Duodenal mucosa (tissue), 2 donors: ENCODE measurements at regions not wholly inside any gene's neighbourhood (a gene's known extent, or its start where the extent isn't known, plus 50 kb on each side); places are given as distances from the start of the nearest gene placed in this dataset.
A peak's percentile ranks its signal among the peaks of the same experiment; 100 is the strongest.

Experiments used
- H3K27ac ChIP-seq: one replicate; pipeline ENCODE4 v1.7.0; 2013; ENCODE audit warnings: low read depth, low read length
- H3K27me3 ChIP-seq, 2 donors: one replicate each; pipeline ENCODE4 v1.7.0; 2013; ENCODE audit warnings: low read length in 2 of 2, control low read depth in 1 of 2; ENCODE audit not compliant: insufficient read depth in 2 of 2, control insufficient read depth in 1 of 2
- H3K36me3 ChIP-seq, 2 donors: one replicate each; pipeline ENCODE4 v1.7.0; 2013; ENCODE audit warnings: low read length in 2 of 2, control low read depth in 1 of 2; ENCODE audit not compliant: insufficient read depth in 2 of 2, control insufficient read depth in 1 of 2
- H3K4me1 ChIP-seq, 2 donors: one replicate each; pipeline ENCODE4 v1.7.0; 2013; ENCODE audit warnings: low read length in 2 of 2, control low read depth in 1 of 2; ENCODE audit not compliant: insufficient read depth in 2 of 2, control insufficient read depth in 1 of 2
- H3K4me3 ChIP-seq, 2 donors: one replicate each; pipeline ENCODE4 v1.7.0; 2013; ENCODE audit warnings: low read length in 2 of 2, low read depth in 1 of 2
- H3K9ac ChIP-seq, 2 donors: one replicate each; pipeline ENCODE4 v1.7.0; 2013; ENCODE audit warnings: low read length in 2 of 2, low read depth in 1 of 2
- H3K9me3 ChIP-seq, 2 donors: one replicate each; pipeline ENCODE4 v1.7.0; 2013; ENCODE audit warnings: low read length in 2 of 2, control low read depth in 1 of 2; ENCODE audit not compliant: control insufficient read depth in 1 of 2

- Histone ChIP-seq H3K27me3 (no peaks in the 10 kb centered on the region), H3K4me1 (peaks cover 6 to 14% of the 10 kb centered on the region in 2 donors), H3K27ac (no peak overlapping the region), H3K9me3 (no peaks in the 10 kb centered on the region), H3K4me3 (no peak overlapping the region), H3K36me3 (no peaks in the 10 kb centered on the region), H3K9ac (no peak overlapping the region)
Observed at GRCh38 chr2:23019476-23019875, 365.5 kb upstream of the KLHL29 start.

GRCh38 chr2:23020659-23021058, 364.3 kb upstream of the KLHL29 start:
- no peak overlapping the region for H3K4me3 ChIP-seq
- H3K27ac ChIP-seq = no peak overlapping the region
- H3K9ac ChIP-seq = no peak overlapping the region
- H3K36me3 ChIP-seq = no peaks in the 10 kb centered on the region
- no peaks in the 10 kb centered on the region for H3K27me3 ChIP-seq
- H3K4me1 ChIP-seq = peaks cover 6 to 14% of the 10 kb centered on the region in 2 donors
- no peaks in the 10 kb centered on the region for H3K9me3 ChIP-seq

GRCh38 chr2:23021311-23022120, 363.5 kb upstream of the KLHL29 start:
- Histone ChIP-seq H3K27me3 (no peaks in the 10 kb centered on the region), H3K9ac (no peak overlapping the region), H3K4me1 (peaks cover 6 to 10% of the 10 kb centered on the region in 2 donors), H3K27ac (no peak overlapping the region), H3K9me3 (no peaks in the 10 kb centered on the region), H3K36me3 (no peaks in the 10 kb centered on the region), H3K4me3 (no peak overlapping the region)

GRCh38 chr2:23023722-23024121, 361.3 kb upstream of the KLHL29 start:
- Histone ChIP-seq H3K27me3 (no peaks in the 10 kb centered on the region), H3K9me3 (no peaks in the 10 kb centered on the region), H3K4me3 (no peak overlapping the region), H3K36me3 (no peaks in the 10 kb centered on the region), H3K4me1 (peaks cover 21 to 24% of the 10 kb centered on the region in 2 donors), H3K27ac (no peak overlapping the region), H3K9ac (no peak overlapping the region)

- no peaks in the 10 kb centered on the region for H3K27me3 ChIP-seq
- H3K4me3 ChIP-seq = no peak overlapping the region
- H3K27ac ChIP-seq = no peak overlapping the region
- peaks cover 30% of the 10 kb centered on the region in 2 donors for H3K4me1 ChIP-seq
- no peaks in the 10 kb centered on the region for H3K36me3 ChIP-seq
- peaks cover 0 to 2% of the 10 kb centered on the region in 2 donors for H3K9me3 ChIP-seq
- H3K9ac ChIP-seq = no peak overlapping the region
Observed at GRCh38 chr2:23026671-23027070, 358.3 kb upstream of the KLHL29 start.

GRCh38 chr2:23027396-23027795, 357.6 kb upstream of the KLHL29 start:
- H3K4me1 ChIP-seq = peaks cover 30% of the 10 kb centered on the region in 2 donors
- H3K9ac ChIP-seq = no peak overlapping the region
- H3K27ac ChIP-seq = no peak overlapping the region
- H3K36me3 ChIP-seq = no peaks in the 10 kb centered on the region
- H3K27me3 ChIP-seq = no peaks in the 10 kb centered on the region
- peaks cover 0 to 2% of the 10 kb centered on the region in 2 donors for H3K9me3 ChIP-seq
- peak overlapping the region; percentile 18 to 29 for H3K4me3 ChIP-seq

GRCh38 chr2:23028106-23028505, 356.9 kb upstream of the KLHL29 start:
- Histone ChIP-seq H3K4me3 (peak overlapping the region in 1 of 2 donors; percentile 18), H3K36me3 (no peaks in the 10 kb centered on the region), H3K9me3 (peaks cover 0 to 2% of the 10 kb centered on the region in 2 donors), H3K4me1 (peaks cover 30% of the 10 kb centered on the region in 2 donors), H3K9ac (no peak overlapping the region), H3K27ac (no peak overlapping the region), H3K27me3 (no peaks in the 10 kb centered on the region)

- Histone ChIP-seq H3K27ac (no peak overlapping the region), H3K9ac (no peak overlapping the region), H3K36me3 (no peaks in the 10 kb centered on the region), H3K27me3 (no peaks in the 10 kb centered on the region), H3K9me3 (peaks cover 0 to 2% of the 10 kb centered on the region in 2 donors), H3K4me1 (peaks cover 25 to 30% of the 10 kb centered on the region in 2 donors), H3K4me3 (peak overlapping the region; percentile 6 to 18)
Observed at GRCh38 chr2:23029111-23029510, 355.9 kb upstream of the KLHL29 start.

- no peaks in the 10 kb centered on the region for H3K27me3 ChIP-seq
- no peak overlapping the region for H3K27ac ChIP-seq
- H3K9me3 ChIP-seq = peaks cover 0 to 2% of the 10 kb centered on the region in 2 donors
- H3K9ac ChIP-seq = no peak overlapping the region
- H3K4me3 ChIP-seq = no peak overlapping the region
- H3K4me1 ChIP-seq = peaks cover 25 to 30% of the 10 kb centered on the region in 2 donors
- H3K36me3 ChIP-seq = no peaks in the 10 kb centered on the region
Observed at GRCh38 chr2:23029951-23030350, 355.0 kb upstream of the KLHL29 start.

- Histone ChIP-seq H3K4me3 (no peak overlapping the region), H3K9ac (no peak overlapping the region), H3K36me3 (no peaks in the 10 kb centered on the region), H3K4me1 (peaks cover 0 to 1% of the 10 kb centered on the region in 2 donors), H3K9me3 (peaks cover 0 to 2% of the 10 kb centered on the region in 2 donors), H3K27ac (no peak overlapping the region), H3K27me3 (no peaks in the 10 kb centered on the region)
Observed at GRCh38 chr2:23034996-23035395, 350.0 kb upstream of the KLHL29 start.
